GM20000 (cell line): ENCODE measurements at regions not wholly inside any gene's neighbourhood (a gene's known extent, or its start where the extent isn't known, plus 50 kb on each side); places are given as distances from the start of the nearest gene placed in this dataset.
"Not testable (repeated sequence)": the region's sequence is repeated elsewhere in the genome, so short reads cannot be mapped to it uniquely, and the experiment has no call there.

ENCODE experiments used
- DNase-seq: peaks from one replicate; pipeline ENCODE4 v3.0.0; 2012; ENCODE audit warnings: low spot score
- CTCF ChIP-seq: IDR thresholded peaks from 2 replicates; pipeline ENCODE4 v1.5.1; 2012; ENCODE audit warnings: mild to moderate bottlenecking, control low read depth; ENCODE audit errors: extremely low read depth, missing control alignments

- no peak for TF ChIP-seq CTCF
- no peak for DNase-seq
Measured at GRCh38 chr10:23786594-23786993, 347.7 kb downstream of the OTUD1 start.

- DNase-seq = no peak
- TF ChIP-seq CTCF = no peak
Measured at GRCh38 chr10:23793577-23793976, 354.7 kb downstream of the OTUD1 start.

- not testable (repeated sequence) for DNase-seq
Measured at GRCh38 chr10:23797452-23797851, 358.6 kb downstream of the OTUD1 start.

GRCh38 chr10:23804125-23804524, 365.2 kb downstream of the OTUD1 start:
- no peak for TF ChIP-seq CTCF
- DNase-seq = no peak

GRCh38 chr10:23813687-23814086, 374.8 kb downstream of the OTUD1 start:
- TF ChIP-seq CTCF = no peak

GRCh38 chr10:23818484-23818883, 379.6 kb downstream of the OTUD1 start:
- TF ChIP-seq CTCF = no peak
- no peak for DNase-seq

More at GRCh38 chr10:23813687-23814086, 374.8 kb downstream of the OTUD1 start:
- no peak for DNase-seq

- DNase-seq = no peak
- TF ChIP-seq CTCF = no peak
Measured at GRCh38 chr10:23820792-23821191, 381.9 kb downstream of the OTUD1 start.

GRCh38 chr10:23824822-23825221, 384.1 kb upstream of the KIAA1217 start:
- no peak for DNase-seq
- TF ChIP-seq CTCF = no peak
